Activated T-helper 1 cell treated with anti-CD3 and anti-CD28 coated beads, Interleukin-12 subunit alpha, Interleukin-12 subunit beta, Interleukin-2, Interleukin-4 antibody, amounts not matched to agents 30 ng/mL and 10 ng/mL and 1 ng/mL, durations not matched to agents 14 hours and 24 hours and 36 hours (primary cell): ENCODE measurements at regions not wholly inside any gene's neighbourhood (a gene's known extent, or its start where the extent isn't known, plus 50 kb on each side); places are given as distances from the start of the nearest gene placed in this dataset.

Experiments used
- DNase-seq: peaks from one replicate; pipeline ENCODE4 v3.0.0; 2021; ENCODE audit warnings: low spot score
- H3K27ac Mint-ChIP-seq: one replicate; pipeline ENCODE4 v1.8.0; 2021; ENCODE audit warnings: mild to moderate bottlenecking, mixed read lengths
- H3K27me3 Mint-ChIP-seq: one replicate; pipeline ENCODE4 v1.8.0; 2022; ENCODE audit warnings: mild to moderate bottlenecking, moderate library complexity, mixed read lengths; ENCODE audit not compliant: insufficient read depth
- H3K36me3 Mint-ChIP-seq: one replicate; pipeline ENCODE4 v1.8.0; 2021; ENCODE audit warnings: low read depth, mixed read lengths
- H3K4me1 Mint-ChIP-seq: one replicate; pipeline ENCODE4 v1.8.0; 2021; ENCODE audit warnings: low read depth, mixed read lengths
- H3K4me3 Mint-ChIP-seq: one replicate; pipeline ENCODE4 v1.8.0; 2021; ENCODE audit warnings: mild to moderate bottlenecking, moderate library complexity, mixed read lengths
- H3K9me3 Mint-ChIP-seq: one replicate; pipeline ENCODE4 v1.8.0; 2021; ENCODE audit warnings: mixed read lengths
- intact Hi-C: fragments of 100-400 bp; cut with micrococcal nuclease; formaldehyde crosslinking; loops from one replicate; pipeline ENCODE4 v1.15.1; 2024

DNA sequence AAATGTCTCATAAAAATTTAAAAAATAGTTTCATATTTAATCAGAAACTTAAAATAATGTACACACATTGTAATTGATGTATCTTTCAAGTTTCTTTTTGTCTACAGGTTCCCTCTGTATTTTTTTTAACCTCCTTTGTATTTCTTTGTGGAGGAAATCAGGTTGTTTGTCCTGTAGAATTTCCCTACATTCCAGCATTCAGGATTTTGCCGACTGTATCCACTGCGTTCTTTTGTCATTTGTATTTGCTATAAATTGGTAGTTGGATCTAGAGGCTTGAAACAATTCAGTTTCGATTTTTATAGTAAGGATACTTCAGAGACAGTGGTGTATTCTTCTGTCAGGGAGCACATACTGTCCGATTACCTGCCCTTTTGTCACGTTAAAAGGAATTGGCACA, 367.2 kb downstream of the SOX2 start:
- no peaks in the 10 kb centered on the region for H3K36me3 Mint-ChIP-seq
- intact Hi-C loops: no loop called here
- no peak for DNase-seq
- no peaks in the 10 kb centered on the region for H3K27me3 Mint-ChIP-seq
- H3K4me1 Mint-ChIP-seq: no peaks in the 10 kb centered on the region
- no peak overlapping the region for H3K27ac Mint-ChIP-seq
- no peaks in the 10 kb centered on the region for H3K9me3 Mint-ChIP-seq
- no peak overlapping the region for H3K4me3 Mint-ChIP-seq

DNA sequence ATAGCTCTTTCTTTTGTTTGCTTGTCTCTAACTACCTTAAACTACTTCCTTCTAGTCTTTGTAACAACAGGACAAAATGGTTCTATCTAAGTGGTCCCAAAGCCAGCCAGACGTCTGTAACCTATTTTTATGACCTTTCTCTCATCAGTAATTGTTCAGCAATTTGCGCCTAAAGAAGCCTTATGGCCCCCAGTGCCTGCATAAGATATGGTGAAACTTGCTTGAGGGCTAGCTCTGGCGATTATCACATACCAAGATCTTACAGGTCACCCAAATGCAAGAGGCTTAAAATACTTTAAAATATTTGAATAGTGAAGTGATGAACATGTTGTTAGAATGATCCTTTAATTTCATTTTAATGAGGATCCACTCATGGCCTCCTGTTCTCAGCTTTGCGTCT, 369.4 kb downstream of the SOX2 start:
- no peaks in the 10 kb centered on the region for H3K36me3 Mint-ChIP-seq
- no peak for DNase-seq
- no peaks in the 10 kb centered on the region for H3K4me1 Mint-ChIP-seq
- no peaks in the 10 kb centered on the region for H3K27me3 Mint-ChIP-seq
- no peaks in the 10 kb centered on the region for H3K9me3 Mint-ChIP-seq
- intact Hi-C loops: no loop called here
- H3K4me3 Mint-ChIP-seq: no peak overlapping the region
- H3K27ac Mint-ChIP-seq: no peak overlapping the region

DNA sequence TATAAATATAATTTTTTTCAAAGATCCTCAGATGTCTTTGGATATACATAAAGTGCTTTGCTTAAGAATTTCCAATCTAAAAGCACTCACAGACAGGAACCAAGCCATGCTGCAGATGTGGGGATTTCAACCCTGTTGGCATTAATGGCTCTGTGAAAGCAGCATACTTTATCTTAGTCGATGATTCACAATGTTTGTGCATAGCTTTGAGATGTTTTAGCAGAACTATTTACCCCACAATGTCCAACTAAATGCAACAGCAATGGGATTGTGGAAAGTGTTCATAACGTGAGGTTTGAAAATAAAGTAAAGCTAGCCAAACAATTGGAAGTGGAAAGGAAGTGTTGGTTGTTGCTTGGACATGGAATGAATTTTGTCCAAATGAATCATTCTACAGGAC, 371.4 kb downstream of the SOX2 start:
- intact Hi-C loops: no loop called here
- Mint-ChIP-seq H3K27ac (no peak overlapping the region), H3K9me3 (no peaks in the 10 kb centered on the region), H3K36me3 (no peaks in the 10 kb centered on the region), H3K4me3 (no peak overlapping the region), H3K4me1 (no peaks in the 10 kb centered on the region), H3K27me3 (no peaks in the 10 kb centered on the region)
- DNase-seq: no peak

DNA sequence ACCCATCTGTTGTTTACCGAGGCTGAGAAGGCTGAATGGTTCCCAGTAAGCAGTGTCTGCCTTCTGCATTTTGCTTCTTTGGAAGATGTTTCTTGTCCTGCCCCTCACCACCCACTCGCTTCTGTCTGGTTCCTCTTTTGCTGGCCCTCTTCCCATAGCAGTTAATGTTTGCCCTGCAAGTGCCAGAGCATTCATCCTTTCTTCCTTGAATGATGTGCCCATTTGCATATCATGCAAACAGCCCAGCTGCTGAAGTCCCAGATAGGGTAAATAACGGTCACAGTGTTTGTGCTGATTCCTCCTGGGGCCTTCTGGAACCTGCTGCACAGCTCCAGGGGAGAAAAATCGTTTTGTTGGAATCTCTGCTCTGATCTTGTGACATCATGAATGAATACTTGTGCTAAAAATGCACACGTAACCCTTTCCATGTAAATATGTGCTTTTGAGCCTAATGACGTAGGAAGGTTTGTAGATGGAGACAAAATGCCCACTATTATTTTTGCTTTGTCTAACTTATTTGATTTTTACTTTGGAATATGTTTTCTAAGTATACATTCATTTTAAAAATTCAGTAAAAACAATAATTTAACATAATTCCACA, 381.0 kb downstream of the SOX2 start:
- no peak overlapping the region for H3K27ac Mint-ChIP-seq
- DNase-seq: no peak
- intact Hi-C loops: no loop called here
- no peaks in the 10 kb centered on the region for H3K27me3 Mint-ChIP-seq
- no peak overlapping the region for H3K4me3 Mint-ChIP-seq
- no peaks in the 10 kb centered on the region for H3K9me3 Mint-ChIP-seq
- no peaks in the 10 kb centered on the region for H3K36me3 Mint-ChIP-seq
- no peaks in the 10 kb centered on the region for H3K4me1 Mint-ChIP-seq

DNA sequence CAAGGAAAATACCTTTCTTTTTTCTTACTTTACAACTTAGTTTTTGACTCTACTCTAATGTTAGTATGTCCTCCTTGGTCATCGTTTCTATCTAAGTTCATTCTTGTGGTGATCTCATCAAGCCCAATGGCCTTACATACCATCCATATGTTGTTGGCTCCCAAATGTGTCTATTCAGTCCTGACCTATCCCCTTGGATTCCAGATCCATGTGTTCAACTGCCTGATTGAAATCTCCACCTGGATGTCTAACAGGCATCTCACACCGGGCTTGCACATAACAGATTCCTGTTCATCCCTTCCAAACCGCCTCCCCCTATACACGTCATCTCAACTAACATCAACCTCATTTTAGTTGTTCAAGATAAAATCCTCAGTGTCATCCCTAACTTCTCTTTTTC, 382.6 kb downstream of the SOX2 start:
- no peak for DNase-seq
- H3K27ac Mint-ChIP-seq: no peak overlapping the region
- no peaks in the 10 kb centered on the region for H3K4me1 Mint-ChIP-seq
- no peaks in the 10 kb centered on the region for H3K9me3 Mint-ChIP-seq
- intact Hi-C loops: no loop called here
- no peak overlapping the region for H3K4me3 Mint-ChIP-seq
- H3K36me3 Mint-ChIP-seq: no peaks in the 10 kb centered on the region
- no peaks in the 10 kb centered on the region for H3K27me3 Mint-ChIP-seq

DNA sequence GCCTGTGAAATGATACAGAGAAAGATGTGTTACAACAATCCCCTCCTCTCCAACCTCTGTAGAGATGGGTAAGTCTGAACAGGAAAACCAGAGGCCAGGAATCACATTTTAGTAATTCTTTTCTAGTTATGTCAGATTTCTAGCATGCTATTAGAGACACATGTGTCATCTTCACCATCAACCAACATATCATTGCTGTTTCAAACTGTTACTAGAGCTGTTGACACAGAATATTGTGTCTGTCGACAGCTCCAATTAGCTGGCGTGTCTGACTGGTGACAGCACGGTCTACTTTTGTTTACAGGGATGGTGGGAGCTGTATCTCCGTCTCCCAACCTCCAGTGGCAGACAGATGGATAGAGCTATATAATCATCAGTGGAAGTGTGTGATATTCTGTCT, 393.2 kb downstream of the SOX2 start:
- no peak overlapping the region for H3K27ac Mint-ChIP-seq
- H3K9me3 Mint-ChIP-seq: peaks cover 3% of the 10 kb centered on the region
- intact Hi-C loops: no loop called here
- no peaks in the 10 kb centered on the region for H3K4me1 Mint-ChIP-seq
- DNase-seq: no peak
- H3K36me3 Mint-ChIP-seq: no peaks in the 10 kb centered on the region
- H3K27me3 Mint-ChIP-seq: no peaks in the 10 kb centered on the region
- no peak overlapping the region for H3K4me3 Mint-ChIP-seq

DNA sequence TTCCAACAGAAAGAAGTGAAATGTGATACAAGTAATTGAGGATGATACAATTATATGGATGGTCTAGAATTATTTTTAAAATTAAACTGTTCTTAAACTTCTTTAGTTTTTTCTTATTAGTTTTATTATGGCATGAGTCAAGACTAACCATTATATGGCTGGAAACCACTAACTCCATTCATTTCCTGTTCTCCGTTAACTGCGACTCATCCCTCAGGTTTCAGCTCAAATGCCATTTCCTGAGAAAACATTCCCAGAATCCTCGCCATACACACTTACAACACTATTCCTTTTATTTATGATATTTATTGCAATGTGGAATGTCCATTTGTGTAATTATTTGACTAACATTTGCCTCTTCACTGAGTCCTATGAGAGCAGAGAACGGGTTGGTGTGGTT, 394.1 kb downstream of the SOX2 start:
- Mint-ChIP-seq H3K9me3 (peaks cover 3% of the 10 kb centered on the region), H3K27me3 (no peaks in the 10 kb centered on the region), H3K36me3 (no peaks in the 10 kb centered on the region), H3K4me1 (no peaks in the 10 kb centered on the region), H3K4me3 (no peak overlapping the region), H3K27ac (no peak overlapping the region)
- intact Hi-C loops: no loop called here
- no peak for DNase-seq

DNA sequence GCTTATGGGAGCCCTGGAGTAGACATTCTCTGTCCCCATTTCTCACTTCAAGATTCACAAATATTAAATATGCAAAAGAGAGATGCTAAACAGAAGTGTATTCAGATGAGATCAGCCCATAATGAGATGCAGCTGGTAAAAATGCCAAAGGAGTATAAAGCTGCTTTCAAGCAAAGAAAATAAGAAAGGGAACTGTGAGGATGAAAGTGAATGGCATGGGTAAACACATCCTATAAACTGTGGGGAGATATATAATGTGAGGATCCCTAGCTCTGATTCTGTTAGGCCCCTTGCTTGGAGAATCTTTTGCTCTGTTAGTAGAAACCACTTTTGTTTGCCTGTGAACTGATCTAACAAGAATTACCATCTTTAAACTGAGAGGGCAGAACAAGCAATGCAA, 396.6 kb downstream of the SOX2 start:
- no peak overlapping the region for H3K27ac Mint-ChIP-seq
- no peaks in the 10 kb centered on the region for H3K4me1 Mint-ChIP-seq
- no peak for DNase-seq
- peaks cover 3% of the 10 kb centered on the region for H3K9me3 Mint-ChIP-seq
- no peaks in the 10 kb centered on the region for H3K27me3 Mint-ChIP-seq
- no peak overlapping the region for H3K4me3 Mint-ChIP-seq
- intact Hi-C loops: no loop called here
- no peaks in the 10 kb centered on the region for H3K36me3 Mint-ChIP-seq

DNA sequence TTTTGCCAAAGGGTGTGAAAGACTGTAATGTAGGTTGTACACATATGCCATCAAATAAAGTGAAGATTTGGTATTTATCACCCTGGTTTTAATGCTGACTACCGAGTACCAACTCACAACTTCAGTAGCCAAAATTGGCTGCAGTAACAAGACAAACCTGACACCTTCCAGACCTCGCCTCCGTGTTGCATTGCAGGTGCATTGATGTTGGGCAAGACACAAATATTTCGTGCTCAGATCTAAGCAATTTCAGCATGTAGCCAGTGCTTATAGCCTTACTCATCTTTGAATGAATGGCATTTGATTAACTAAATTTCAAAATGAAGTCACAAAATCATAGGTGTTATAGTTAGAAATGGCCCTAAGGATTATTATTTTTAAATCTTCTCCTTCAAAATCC, 400.2 kb downstream of the SOX2 start:
- peaks cover 4% of the 10 kb centered on the region for H3K9me3 Mint-ChIP-seq
- no peak overlapping the region for H3K4me3 Mint-ChIP-seq
- H3K36me3 Mint-ChIP-seq: no peaks in the 10 kb centered on the region
- H3K27ac Mint-ChIP-seq: no peak overlapping the region
- no peaks in the 10 kb centered on the region for H3K27me3 Mint-ChIP-seq
- H3K4me1 Mint-ChIP-seq: no peaks in the 10 kb centered on the region
- intact Hi-C loops: no loop called here
- no peak for DNase-seq

DNA sequence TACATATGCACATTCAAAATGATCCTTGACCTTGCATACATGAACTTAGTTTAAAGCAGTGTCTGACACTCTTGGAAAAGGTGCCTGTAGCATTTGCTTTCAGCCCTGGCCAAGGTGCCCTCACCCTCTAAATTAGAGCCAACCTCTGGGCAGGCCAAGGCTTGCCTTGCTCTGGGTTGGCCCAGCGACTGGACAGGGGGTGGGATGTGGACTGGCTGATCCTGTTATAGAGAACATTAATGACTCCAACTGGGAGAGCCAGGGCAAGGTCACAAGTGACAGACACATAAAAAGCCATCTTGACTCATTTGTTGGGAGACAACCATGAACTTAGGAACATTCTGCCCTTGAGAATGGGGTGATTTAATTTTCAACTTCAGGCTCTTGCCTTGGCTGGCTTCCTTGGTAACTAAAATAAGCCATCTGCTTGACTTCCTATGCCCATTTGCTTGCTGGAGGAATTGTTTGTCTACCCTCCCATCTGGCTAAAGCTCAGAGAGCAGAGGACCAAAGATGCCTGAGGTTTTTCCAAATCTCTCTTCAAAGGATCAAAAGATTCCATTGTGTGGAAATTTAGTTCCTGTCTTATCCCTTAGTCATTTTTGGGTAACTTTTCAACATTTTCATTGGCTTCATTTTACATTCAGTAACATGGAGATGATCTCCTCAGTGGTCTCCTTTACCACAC, 403.7 kb downstream of the SOX2 start:
- intact Hi-C loops: no loop called here
- H3K4me3 Mint-ChIP-seq: no peak overlapping the region
- H3K4me1 Mint-ChIP-seq: no peaks in the 10 kb centered on the region
- peaks cover 4% of the 10 kb centered on the region for H3K9me3 Mint-ChIP-seq
- no peak overlapping the region for H3K27ac Mint-ChIP-seq
- no peak for DNase-seq
- no peaks in the 10 kb centered on the region for H3K36me3 Mint-ChIP-seq
- H3K27me3 Mint-ChIP-seq: no peaks in the 10 kb centered on the region

DNA sequence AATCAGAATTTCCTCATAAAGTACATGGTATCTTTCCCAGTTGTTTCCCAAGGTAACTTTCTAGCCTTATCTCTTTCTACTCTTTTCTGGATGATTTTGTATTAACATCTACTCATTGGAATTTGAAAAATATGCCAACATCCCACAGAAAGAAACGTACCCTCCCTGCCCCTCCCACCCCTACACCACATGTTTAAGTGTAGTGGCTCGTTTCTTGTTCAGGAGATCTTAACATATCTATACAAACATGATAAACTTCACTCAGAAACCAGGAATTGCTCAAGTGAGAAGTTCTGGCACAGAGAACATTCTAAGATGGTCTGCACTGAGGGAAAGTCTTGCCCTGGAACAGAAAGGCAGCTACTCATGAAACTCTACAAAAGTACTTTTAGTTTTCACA, 404.7 kb downstream of the SOX2 start:
- Mint-ChIP-seq H3K9me3 (peaks cover 4% of the 10 kb centered on the region), H3K4me1 (no peaks in the 10 kb centered on the region), H3K27me3 (no peaks in the 10 kb centered on the region), H3K27ac (no peak overlapping the region), H3K4me3 (no peak overlapping the region), H3K36me3 (no peaks in the 10 kb centered on the region)
- intact Hi-C loops: no loop called here
- no peak for DNase-seq

DNA sequence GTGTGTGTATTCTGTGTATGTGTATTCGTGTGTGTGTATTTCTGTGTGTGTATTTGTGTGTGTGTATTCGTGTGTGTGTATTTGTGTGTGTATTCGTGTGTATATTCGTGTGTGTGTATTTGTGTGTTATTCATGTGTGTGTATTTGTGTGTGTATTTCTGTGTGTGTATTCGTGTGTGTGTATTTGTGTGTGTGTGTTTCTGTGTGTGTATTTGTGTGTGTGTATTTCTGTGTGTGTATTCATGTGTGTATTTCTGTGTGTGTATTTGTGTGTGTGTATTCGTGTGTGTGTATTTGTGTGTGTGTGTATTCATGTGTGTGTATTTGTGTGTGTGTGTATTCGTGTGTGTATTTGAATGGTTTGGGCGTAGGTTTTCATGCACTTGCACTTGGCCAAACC, 405.4 kb downstream of the SOX2 start:
- H3K36me3 Mint-ChIP-seq: no peaks in the 10 kb centered on the region
- no peak for DNase-seq
- no peak overlapping the region for H3K27ac Mint-ChIP-seq
- no peaks in the 10 kb centered on the region for H3K4me1 Mint-ChIP-seq
- H3K4me3 Mint-ChIP-seq: no peak overlapping the region
- intact Hi-C loops: no loop called here
- no peaks in the 10 kb centered on the region for H3K27me3 Mint-ChIP-seq
- H3K9me3 Mint-ChIP-seq: peaks cover 4% of the 10 kb centered on the region

DNA sequence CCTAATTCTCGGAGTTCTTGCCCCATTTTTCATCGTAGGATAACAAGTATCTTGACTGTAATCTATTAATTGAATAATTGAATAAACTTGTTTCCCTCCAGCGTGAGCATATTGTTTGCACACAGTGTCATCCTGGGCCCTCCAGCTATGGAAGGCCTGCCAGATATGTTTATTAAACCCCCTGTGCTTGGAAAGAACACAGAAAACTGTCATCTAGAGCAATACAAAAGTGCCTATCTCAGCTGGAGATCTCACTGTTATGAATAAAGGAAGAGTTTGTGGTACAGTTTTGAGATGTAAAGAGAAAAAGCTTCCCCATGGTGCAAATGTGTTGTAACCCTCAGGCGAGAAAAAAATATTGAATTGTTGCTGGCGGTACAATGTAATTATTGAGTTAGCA, 405.9 kb downstream of the SOX2 start:
- no peak overlapping the region for H3K27ac Mint-ChIP-seq
- H3K4me3 Mint-ChIP-seq: no peak overlapping the region
- no peaks in the 10 kb centered on the region for H3K36me3 Mint-ChIP-seq
- H3K4me1 Mint-ChIP-seq: no peaks in the 10 kb centered on the region
- peaks cover 4% of the 10 kb centered on the region for H3K9me3 Mint-ChIP-seq
- H3K27me3 Mint-ChIP-seq: no peaks in the 10 kb centered on the region
- intact Hi-C loops: no loop called here
- DNase-seq: no peak

DNA sequence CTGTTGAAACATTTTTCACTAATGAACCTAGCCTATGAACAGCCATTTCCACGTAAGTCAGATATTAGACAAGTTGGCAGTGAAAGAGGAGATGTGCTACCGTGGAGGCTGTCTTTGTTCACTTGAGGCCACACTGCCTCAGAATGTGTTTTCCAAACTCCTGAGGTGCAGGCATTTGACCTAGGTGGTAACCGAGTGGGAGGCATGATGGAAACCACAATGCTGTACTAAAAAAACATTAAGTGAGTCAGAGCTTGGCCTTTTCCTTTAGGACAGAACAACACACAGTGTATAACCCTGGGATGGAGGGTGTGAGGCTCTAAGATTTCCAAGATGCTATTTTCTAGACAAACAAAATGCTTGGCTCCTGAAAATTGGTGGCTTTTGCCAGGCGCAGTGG, 406.3 kb downstream of the SOX2 start:
- no peaks in the 10 kb centered on the region for H3K4me1 Mint-ChIP-seq
- no peak for DNase-seq
- no peaks in the 10 kb centered on the region for H3K27me3 Mint-ChIP-seq
- no peaks in the 10 kb centered on the region for H3K36me3 Mint-ChIP-seq
- H3K27ac Mint-ChIP-seq: no peak overlapping the region
- H3K9me3 Mint-ChIP-seq: peaks cover 4% of the 10 kb centered on the region
- intact Hi-C loops: no loop called here
- H3K4me3 Mint-ChIP-seq: no peak overlapping the region
